H9 (cell line): ENCODE measurements at regions not wholly inside any gene's neighbourhood (a gene's known extent, or its start where the extent isn't known, plus 50 kb on each side); places are given as distances from the start of the nearest gene placed in this dataset.

ENCODE experiments used
- DNase-seq: peaks from one replicate; pipeline ENCODE4 v3.0.0-alpha.2; 2017
- H2AFZ ChIP-seq: one replicate; pipeline ENCODE4 v1.6.1; 2013; ENCODE audit warnings: mild to moderate bottlenecking, low read length, control low read depth, moderate library complexity
- H2AK5ac ChIP-seq: 2 replicates; pipeline ENCODE4 v1.6.1; 2013; ENCODE audit warnings: low read length, control low read depth, mixed read lengths; ENCODE audit not compliant: insufficient read length
- H2BK120ac ChIP-seq: one replicate; pipeline ENCODE4 v1.6.1; 2013; ENCODE audit warnings: low read depth, mild to moderate bottlenecking, low read length, control low read depth, inconsistent platforms; ENCODE audit not compliant: poor library complexity, severe bottlenecking
- H2BK12ac ChIP-seq: 2 replicates; pipeline ENCODE4 v1.6.1; 2013; ENCODE audit warnings: low read length, control low read depth, mixed read lengths, low read depth; ENCODE audit not compliant: insufficient read length
- H2BK15ac ChIP-seq: 2 replicates; pipeline ENCODE4 v1.6.1; 2013; ENCODE audit warnings: low read depth, low read length, control low read depth
- H2BK20ac ChIP-seq: one replicate; pipeline ENCODE4 v1.6.1; 2013; ENCODE audit warnings: low read depth, mild to moderate bottlenecking, low read length, control low read depth, inconsistent platforms; ENCODE audit not compliant: poor library complexity, severe bottlenecking
- H2BK5ac ChIP-seq: 2 replicates; pipeline ENCODE4 v1.6.1; 2013; ENCODE audit warnings: low read length, control low read depth, mixed read lengths; ENCODE audit not compliant: insufficient read length
- H3K14ac ChIP-seq: 2 replicates; pipeline ENCODE4 v1.6.1; 2013; ENCODE audit warnings: low read length, control low read depth; ENCODE audit not compliant: insufficient read depth
- H3K18ac ChIP-seq: 2 replicates; pipeline ENCODE4 v1.6.1; 2013; ENCODE audit warnings: low read depth, mild to moderate bottlenecking, mixed read lengths, low read length, control low read depth; ENCODE audit not compliant: insufficient read length
- H3K23ac ChIP-seq: 2 replicates; pipeline ENCODE4 v1.6.1; 2013; ENCODE audit warnings: low read length, control low read depth, mixed read lengths, low read depth; ENCODE audit not compliant: insufficient read length
- H3K23me2 ChIP-seq: 2 replicates; pipeline ENCODE4 v1.6.1; 2013; ENCODE audit warnings: low read depth, mild to moderate bottlenecking, mixed read lengths, low read length, control low read depth; ENCODE audit not compliant: insufficient read length, poor library complexity, severe bottlenecking
- H3K27ac ChIP-seq: 2 replicates; pipeline ENCODE4 v1.5.1; 2013; ENCODE audit warnings: low read length, control low read depth, mixed read lengths, low read depth; ENCODE audit not compliant: insufficient read length
- H3K27me3 ChIP-seq: 2 replicates; pipeline ENCODE4 v1.6.1; 2013; ENCODE audit warnings: low read length, control low read depth, inconsistent platforms; ENCODE audit not compliant: insufficient read depth
- H3K4ac ChIP-seq: 2 replicates; pipeline ENCODE4 v1.6.1; 2013; ENCODE audit warnings: low read depth, mild to moderate bottlenecking, control low read depth, inconsistent platforms, low read length, moderate library complexity
- H3K4me1 ChIP-seq: 2 replicates; pipeline ENCODE4 v1.6.1; 2013; ENCODE audit warnings: low read length, control low read depth, inconsistent platforms; ENCODE audit not compliant: insufficient read depth
- H3K4me2 ChIP-seq: 2 replicates; pipeline ENCODE4 v1.6.1; 2013; ENCODE audit warnings: low read length, control low read depth, mixed read lengths; ENCODE audit not compliant: insufficient read length, insufficient read depth
- H3K56ac ChIP-seq: 2 replicates; pipeline ENCODE4 v1.6.1; 2013; ENCODE audit warnings: low read depth, mild to moderate bottlenecking, mixed read lengths, low read length, control low read depth; ENCODE audit not compliant: insufficient read length
- H3K79me1 ChIP-seq: 2 replicates; pipeline ENCODE4 v1.6.1; 2013; ENCODE audit warnings: low read depth, mild to moderate bottlenecking, moderate library complexity, low read length, control low read depth, inconsistent platforms; ENCODE audit not compliant: insufficient read depth, poor library complexity, severe bottlenecking
- H3K79me2 ChIP-seq: 2 replicates; pipeline ENCODE4 v1.6.1; 2013; ENCODE audit warnings: low read length, control low read depth, inconsistent platforms; ENCODE audit not compliant: insufficient read depth
- H3K9ac ChIP-seq: 2 replicates; pipeline ENCODE4 v1.6.1; 2013; ENCODE audit warnings: low read length, control low read depth, mixed read lengths; ENCODE audit not compliant: insufficient read length; ENCODE audit errors: extremely low read depth
- H3K9me3 ChIP-seq: one replicate; pipeline ENCODE4 v1.6.1; 2013; ENCODE audit warnings: low read depth, low read length, inconsistent platforms; ENCODE audit not compliant: control insufficient read depth
- H3T11ph ChIP-seq: one replicate; pipeline ENCODE4 v1.6.1; 2013; ENCODE audit warnings: mild to moderate bottlenecking, low read length, control low read depth, inconsistent platforms
- H4K20me1 ChIP-seq: one replicate; pipeline ENCODE4 v1.6.1; 2013; ENCODE audit not compliant: control insufficient read depth, insufficient read length, insufficient read depth
- H4K5ac ChIP-seq: 2 replicates; pipeline ENCODE4 v1.6.1; 2013; ENCODE audit warnings: low read depth, mild to moderate bottlenecking, mixed read lengths, low read length, control low read depth; ENCODE audit not compliant: insufficient read length
- H4K8ac ChIP-seq: replicated peaks from 2 replicates; pipeline ENCODE4 v1.6.1; 2013; ENCODE audit warnings: low read length, control low read depth, mixed read lengths, low read depth; ENCODE audit not compliant: insufficient read length
- H4K91ac ChIP-seq: 2 replicates; pipeline ENCODE4 v1.6.1; 2013; ENCODE audit warnings: low read depth, mild to moderate bottlenecking, moderate library complexity, mixed read lengths, low read length, control low read depth; ENCODE audit not compliant: insufficient read length
- H3K27ac Mint-ChIP-seq, 3 experiments: 2 replicates in 2 of 3; 3 replicates in 1 of 3; pipeline ENCODE4 v1.8.0; 2020 to 2021; ENCODE audit warnings: mixed read lengths in 3 of 3, mild to moderate bottlenecking in 1 of 3, moderate library complexity in 1 of 3
- H3K27me3 Mint-ChIP-seq: 2 replicates; pipeline ENCODE4 v1.8.0; 2021; ENCODE audit warnings: low read depth, mild to moderate bottlenecking, moderate library complexity, mixed read lengths
- H3K36me3 Mint-ChIP-seq, 3 experiments: 2 replicates in 2 of 3; 3 replicates in 1 of 3; pipeline ENCODE4 v1.8.0; 2020 to 2021; ENCODE audit warnings: low read depth in 3 of 3, mixed read lengths in 3 of 3; ENCODE audit not compliant: insufficient read depth in 1 of 3
- H3K4me1 Mint-ChIP-seq, 2 experiments: 2 replicates each; pipeline ENCODE4 v1.8.0; 2020; ENCODE audit warnings: mixed read lengths in 2 of 2
- H3K4me3 Mint-ChIP-seq, 2 experiments: 2 replicates in 1 of 2; 3 replicates in 1 of 2; pipeline ENCODE4 v1.8.0; 2020 to 2021; ENCODE audit warnings: mild to moderate bottlenecking in 2 of 2, mixed read lengths in 2 of 2, moderate library complexity in 1 of 2
- H3K9me3 Mint-ChIP-seq, 2 experiments: 2 replicates in 1 of 2; 3 replicates in 1 of 2; pipeline ENCODE4 v1.8.0; 2020; ENCODE audit warnings: mild to moderate bottlenecking in 2 of 2, mixed read lengths in 2 of 2, moderate library complexity in 1 of 2
- WGBS: extraction: QIAGEN DNeasy Blood & Tissue Kit; methylation state at CpG from one replicate; pipeline ENCODE4 v1.1.7; 2013; ENCODE audit warnings: missing lambda C conversion rate, low lambda C conversion rate, mixed read lengths; ENCODE audit not compliant: insufficient read length; ENCODE audit errors: extremely low coverage; 5-methylcytosine and 5-hydroxymethylcytosine counted together
- TF ChIP-seq, protein P1 (sequence below): fragments of 200-600 bp; sonication (generic); conservative IDR thresholded peaks from 3 replicates; pipeline ENCODE4 v1.8.0; 2021; ENCODE audit warnings: antibody characterized with exemption, mild to moderate bottlenecking

DNA sequence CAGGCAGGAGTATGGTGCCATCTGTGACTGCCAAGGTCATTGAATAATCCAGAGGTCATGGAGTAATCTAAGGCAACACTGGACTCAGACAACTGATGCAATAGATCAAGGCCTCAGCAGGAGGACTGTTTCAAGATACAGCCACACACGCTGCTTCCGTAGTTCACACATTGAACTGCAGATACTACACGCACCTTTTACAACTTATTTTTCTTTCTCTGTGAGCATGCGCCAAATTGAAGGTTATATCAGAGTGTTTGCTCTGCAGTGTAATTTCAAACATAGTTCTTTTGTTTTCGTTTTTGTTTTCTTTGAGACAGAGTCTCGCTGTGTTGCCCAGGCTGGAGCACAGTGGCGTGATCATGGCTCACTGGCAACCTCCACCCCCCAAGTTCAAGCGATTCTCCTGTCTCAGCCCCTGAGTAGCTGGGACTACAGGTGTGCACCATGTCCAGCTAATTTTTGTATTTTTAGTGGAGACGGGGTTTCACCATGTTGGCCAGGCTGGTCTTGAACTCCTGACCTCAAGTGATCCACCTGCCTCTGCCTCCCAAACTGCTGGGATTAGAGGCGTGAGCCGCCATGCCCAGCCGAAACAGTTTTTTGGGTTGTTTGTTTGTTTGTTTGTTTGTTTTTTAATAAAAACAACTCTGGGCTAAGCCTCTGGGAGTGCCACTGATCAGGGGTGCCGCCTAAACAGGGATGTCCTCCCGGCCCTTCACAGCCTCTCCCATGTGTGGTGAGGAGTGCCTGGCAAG lies 96.6 kb upstream of the NAA20 start:
- Histone ChIP-seq H2BK120ac (no peak overlapping the region), H3K23me2 (no peaks in the 10 kb centered on the region), H3K18ac (no peak overlapping the region), H2AFZ (no peak overlapping the region), H3K4me2 (no peak overlapping the region), H3K4ac (no peak overlapping the region), H3K23ac (no peak overlapping the region), H3K79me1 (no peaks in the 10 kb centered on the region), H3K4me1 (no peaks in the 10 kb centered on the region), H3K27me3 (no peaks in the 10 kb centered on the region), H3K27ac (no peak overlapping the region), H2BK12ac (no peak overlapping the region), H3K9ac (no peak overlapping the region), H2BK20ac (no peak overlapping the region), H3K9me3 (no peaks in the 10 kb centered on the region), H3T11ph (no peak overlapping the region), H4K5ac (no peak overlapping the region), H3K56ac (no peak overlapping the region), H2BK5ac (no peak overlapping the region), H4K8ac (no peak overlapping the region), H4K20me1 (no peaks in the 10 kb centered on the region), H2BK15ac (no peak overlapping the region), H3K79me2 (no peaks in the 10 kb centered on the region), H3K14ac (no peak overlapping the region), H2AK5ac (no peak overlapping the region), H4K91ac (no peak overlapping the region)
- DNase-seq = no peak
- Mint-ChIP-seq H3K4me1 (peaks cover 14 to 23% of the 10 kb centered on the region in 2 experiments), H3K9me3 (no peaks in the 10 kb centered on the region; a peak in 1 of 5 replicates), H3K27me3 (no peaks in the 10 kb centered on the region), H3K4me3 (no peak overlapping the region), H3K27ac (no peak overlapping the region; a peak in 1 of 7 replicates), H3K36me3 (no peaks in the 10 kb centered on the region)
- TF ChIP-seq, protein P1, sequence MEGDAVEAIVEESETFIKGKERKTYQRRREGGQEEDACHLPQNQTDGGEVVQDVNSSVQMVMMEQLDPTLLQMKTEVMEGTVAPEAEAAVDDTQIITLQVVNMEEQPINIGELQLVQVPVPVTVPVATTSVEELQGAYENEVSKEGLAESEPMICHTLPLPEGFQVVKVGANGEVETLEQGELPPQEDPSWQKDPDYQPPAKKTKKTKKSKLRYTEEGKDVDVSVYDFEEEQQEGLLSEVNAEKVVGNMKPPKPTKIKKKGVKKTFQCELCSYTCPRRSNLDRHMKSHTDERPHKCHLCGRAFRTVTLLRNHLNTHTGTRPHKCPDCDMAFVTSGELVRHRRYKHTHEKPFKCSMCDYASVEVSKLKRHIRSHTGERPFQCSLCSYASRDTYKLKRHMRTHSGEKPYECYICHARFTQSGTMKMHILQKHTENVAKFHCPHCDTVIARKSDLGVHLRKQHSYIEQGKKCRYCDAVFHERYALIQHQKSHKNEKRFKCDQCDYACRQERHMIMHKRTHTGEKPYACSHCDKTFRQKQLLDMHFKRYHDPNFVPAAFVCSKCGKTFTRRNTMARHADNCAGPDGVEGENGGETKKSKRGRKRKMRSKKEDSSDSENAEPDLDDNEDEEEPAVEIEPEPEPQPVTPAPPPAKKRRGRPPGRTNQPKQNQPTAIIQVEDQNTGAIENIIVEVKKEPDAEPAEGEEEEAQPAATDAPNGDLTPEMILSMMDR = no peak
- WGBS = no CpG with 5 or more reads among the region's 14 CpGs
